NCI-H82 treated with DMSO at 0.1 percent for 48 hours (cell line): ENCODE measurements at regions not wholly inside any gene's neighbourhood (a gene's known extent, or its start where the extent isn't known, plus 50 kb on each side); places are given as distances from the start of the nearest gene placed in this dataset.

ENCODE experiments used
- DNase-seq: peaks from one replicate; lab custom pipeline; 2025; ENCODE audit not compliant: unreplicated experiment; lab: John Stamatoyannopoulos, UW

DNA sequence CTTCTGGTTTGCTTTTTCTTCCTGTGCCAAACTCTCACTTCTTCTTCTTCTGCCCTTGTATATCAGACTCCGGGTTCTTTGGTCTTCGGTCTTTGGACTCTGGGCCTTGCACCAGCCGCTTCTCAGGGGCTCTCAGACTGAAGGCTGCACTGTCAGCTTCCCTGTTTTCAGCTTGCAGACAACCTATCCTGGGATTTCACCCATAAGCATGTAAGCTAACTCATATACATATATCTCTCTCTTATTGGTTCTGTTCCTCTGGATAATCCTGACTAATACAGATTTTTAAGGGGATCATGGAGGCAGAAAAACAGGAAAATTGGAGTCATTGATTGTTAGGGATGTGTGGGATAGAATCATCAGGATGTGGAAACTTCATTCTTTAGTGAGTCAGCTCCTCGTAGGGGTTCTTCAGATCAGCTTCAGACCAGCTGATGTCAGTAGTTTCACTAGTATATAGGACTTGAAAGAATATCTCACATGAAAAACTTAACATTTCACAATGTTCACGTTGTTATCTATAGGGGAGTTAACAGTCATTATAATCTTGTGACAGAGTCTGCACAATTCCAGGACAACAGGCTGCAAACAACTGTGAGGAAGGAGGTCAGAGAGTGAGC, 102.9 kb downstream of the RASSF9 start:
- no peak for DNase-seq

GRCh38 chr12:85733984-85734383, 102.2 kb downstream of the RASSF9 start:
- no peak for DNase-seq

DNA sequence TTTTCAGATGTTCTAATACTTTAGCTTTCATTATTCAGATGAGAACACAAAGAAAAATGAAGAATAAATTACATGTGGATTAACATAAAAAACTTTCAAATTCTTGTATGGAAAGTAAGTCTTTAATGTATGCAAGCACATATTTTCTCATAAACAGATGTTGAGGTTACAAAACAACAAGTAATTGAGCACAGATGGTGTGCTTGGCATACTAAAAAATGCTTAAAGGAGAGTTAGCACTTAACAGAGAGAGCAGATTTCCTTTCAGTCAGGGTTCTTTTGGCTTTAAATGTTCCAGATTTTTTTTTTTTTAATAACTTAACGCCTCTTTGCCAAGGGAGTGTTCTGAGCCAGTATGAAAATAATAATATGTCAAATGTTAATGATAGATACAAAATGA, 96.0 kb downstream of the RASSF9 start:
- no peak for DNase-seq

GRCh38 chr12:85741046-85741445, 95.2 kb downstream of the RASSF9 start:
- DNase-seq: no peak

DNA sequence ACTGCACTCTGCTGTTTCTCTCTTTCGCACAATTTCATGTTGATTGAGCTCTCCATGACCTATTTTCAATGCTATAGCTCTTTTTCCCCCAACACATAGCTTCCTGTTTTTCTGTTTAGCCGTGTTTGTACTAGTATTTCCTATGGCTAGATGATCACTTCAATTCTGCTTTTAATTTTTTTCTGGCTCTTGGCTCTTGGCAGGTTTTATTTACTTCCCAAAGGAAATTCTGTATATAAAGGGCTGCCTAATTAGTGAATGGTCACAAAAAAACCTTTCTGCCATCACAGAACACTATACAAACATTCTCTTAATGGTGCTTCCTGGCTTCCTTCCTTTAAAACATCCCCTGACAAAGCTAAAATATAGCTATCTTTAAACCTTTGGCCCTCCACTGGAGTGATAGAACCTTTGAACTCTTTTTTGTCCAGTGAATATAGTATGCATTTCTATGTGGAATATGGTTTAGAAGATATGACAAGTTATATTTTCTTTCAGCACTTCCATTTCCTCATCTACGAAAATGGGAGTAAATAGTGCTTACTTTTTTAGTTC, 88.2 kb downstream of the RASSF9 start:
- DNase-seq: no peak
